OCI-LY3 (cell line): ENCODE measurements at regions not wholly inside any gene's neighbourhood (a gene's known extent, or its start where the extent isn't known, plus 50 kb on each side); places are given as distances from the start of the nearest gene placed in this dataset.

Source experiments
- EZH2phosphoT487 ChIP-seq: fragments of 200-600 bp; shearing (Covaris generic); IDR thresholded peaks from 2 replicates; pipeline ENCODE4 v1.6.1; 2018; ENCODE audit warnings: antibody characterized with exemption, mixed run types, low read depth
- TF ChIP-seq, protein P1 (sequence below): fragments of 200-600, 300-600 bp; sonication (generic); IDR thresholded peaks from 2 replicates; pipeline ENCODE4 v1.5.1; 2014; ENCODE audit warnings: antibody characterized with exemption, low read length, low read depth

DNA sequence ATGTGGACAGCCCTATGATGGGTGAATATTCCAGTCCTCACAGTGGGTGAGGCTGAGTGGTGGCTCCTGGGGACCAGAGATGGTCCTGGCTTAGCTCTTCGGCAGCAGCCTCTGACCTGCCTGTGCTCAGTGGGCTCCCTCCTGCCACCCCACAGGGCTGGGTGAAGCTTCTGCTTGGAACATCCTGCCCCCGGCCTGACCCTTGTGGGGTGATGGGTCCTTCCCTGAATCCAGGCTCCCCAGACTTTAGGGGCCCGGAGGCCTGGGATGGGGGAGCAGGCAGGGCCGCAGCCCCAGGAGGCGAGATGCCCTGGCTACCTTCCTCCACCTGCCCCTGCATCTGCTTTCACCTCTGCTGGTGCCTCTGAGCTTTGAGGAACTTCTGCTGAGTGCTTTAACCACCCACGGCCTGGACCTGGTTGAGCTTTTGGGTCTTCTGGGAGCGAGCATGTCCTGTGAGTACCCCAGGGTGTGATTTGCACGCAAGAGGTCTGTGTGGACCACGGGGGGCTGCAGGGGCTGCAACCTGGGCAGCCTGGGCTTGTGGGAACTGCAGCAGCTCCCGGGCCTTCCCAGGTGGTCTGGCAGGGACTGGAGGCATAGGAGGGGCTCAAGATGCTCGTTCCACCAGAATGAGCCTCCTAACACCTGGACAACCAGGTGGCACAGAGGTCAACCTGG lies 159.5 kb downstream of the KIF26A start:
- TF ChIP-seq, protein P1, sequence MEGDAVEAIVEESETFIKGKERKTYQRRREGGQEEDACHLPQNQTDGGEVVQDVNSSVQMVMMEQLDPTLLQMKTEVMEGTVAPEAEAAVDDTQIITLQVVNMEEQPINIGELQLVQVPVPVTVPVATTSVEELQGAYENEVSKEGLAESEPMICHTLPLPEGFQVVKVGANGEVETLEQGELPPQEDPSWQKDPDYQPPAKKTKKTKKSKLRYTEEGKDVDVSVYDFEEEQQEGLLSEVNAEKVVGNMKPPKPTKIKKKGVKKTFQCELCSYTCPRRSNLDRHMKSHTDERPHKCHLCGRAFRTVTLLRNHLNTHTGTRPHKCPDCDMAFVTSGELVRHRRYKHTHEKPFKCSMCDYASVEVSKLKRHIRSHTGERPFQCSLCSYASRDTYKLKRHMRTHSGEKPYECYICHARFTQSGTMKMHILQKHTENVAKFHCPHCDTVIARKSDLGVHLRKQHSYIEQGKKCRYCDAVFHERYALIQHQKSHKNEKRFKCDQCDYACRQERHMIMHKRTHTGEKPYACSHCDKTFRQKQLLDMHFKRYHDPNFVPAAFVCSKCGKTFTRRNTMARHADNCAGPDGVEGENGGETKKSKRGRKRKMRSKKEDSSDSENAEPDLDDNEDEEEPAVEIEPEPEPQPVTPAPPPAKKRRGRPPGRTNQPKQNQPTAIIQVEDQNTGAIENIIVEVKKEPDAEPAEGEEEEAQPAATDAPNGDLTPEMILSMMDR = no peak
- TF ChIP-seq EZH2phosphoT487 = no peak
